ENCODE measurements at regions not wholly inside any gene's neighbourhood (a gene's known extent, or its start where the extent isn't known, plus 50 kb on each side); places are given as distances from the start of the nearest gene placed in this dataset.

DNA sequence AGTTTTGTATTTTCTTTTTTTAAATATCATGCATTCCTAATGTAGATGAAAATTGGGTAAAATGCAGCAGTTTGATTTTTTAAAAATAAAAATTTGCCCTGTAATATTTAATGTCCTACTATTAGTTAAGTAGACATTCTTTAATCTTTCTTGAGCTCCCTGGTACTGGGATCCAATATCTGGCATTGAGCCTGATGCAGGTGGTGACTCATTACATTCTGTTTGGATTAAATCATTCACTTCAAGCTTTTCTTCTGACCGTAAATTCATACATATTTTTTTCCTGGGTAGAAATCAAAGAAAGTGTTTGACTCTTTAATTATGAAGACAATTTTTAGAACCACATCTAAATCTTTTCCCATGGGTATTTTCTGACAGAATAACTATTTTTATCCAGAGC is 768.8 kb upstream of the SLC35B3 start:
- Mint-ChIP-seq H3K27ac (no peak overlapping the region), H3K4me3 (no peak overlapping the region), H3K4me1 (ENCODE audit: low read depth) (no peaks in the 10 kb centered on the region), H3K36me3 (no peaks in the 10 kb centered on the region), H3K27me3 (no peaks in the 10 kb centered on the region), H3K9me3 (ENCODE audit: low read depth) (peaks cover 10% of the 10 kb centered on the region)

DNA sequence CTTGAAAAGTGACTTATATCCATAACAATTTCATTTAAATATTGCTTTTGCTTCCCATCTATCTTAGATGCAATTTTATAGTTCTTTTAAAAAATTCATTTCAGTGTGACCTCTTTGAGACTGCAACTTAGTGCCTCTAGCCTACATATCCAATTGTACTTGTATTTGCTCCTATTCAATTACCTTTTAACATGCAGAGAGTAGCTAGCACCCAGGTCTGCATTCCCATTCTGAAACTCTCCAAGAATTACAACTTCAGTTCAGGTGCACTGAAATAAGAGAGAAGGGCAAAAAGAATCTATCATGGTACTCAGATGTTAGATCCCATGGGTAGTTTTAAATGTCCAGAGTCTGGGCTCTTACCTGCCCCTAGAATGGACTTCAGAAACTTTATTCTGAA is 765.4 kb upstream of the SLC35B3 start:
- H3K4me1 Mint-ChIP-seq (ENCODE audit: low read depth), result no peaks in the 10 kb centered on the region
- no peaks in the 10 kb centered on the region for H3K27me3 Mint-ChIP-seq
- no peak overlapping the region for H3K4me3 Mint-ChIP-seq
- no peaks in the 10 kb centered on the region for H3K36me3 Mint-ChIP-seq
- H3K27ac Mint-ChIP-seq, result no peak overlapping the region
- peaks cover 5% of the 10 kb centered on the region for H3K9me3 Mint-ChIP-seq (ENCODE audit: low read depth)

DNA sequence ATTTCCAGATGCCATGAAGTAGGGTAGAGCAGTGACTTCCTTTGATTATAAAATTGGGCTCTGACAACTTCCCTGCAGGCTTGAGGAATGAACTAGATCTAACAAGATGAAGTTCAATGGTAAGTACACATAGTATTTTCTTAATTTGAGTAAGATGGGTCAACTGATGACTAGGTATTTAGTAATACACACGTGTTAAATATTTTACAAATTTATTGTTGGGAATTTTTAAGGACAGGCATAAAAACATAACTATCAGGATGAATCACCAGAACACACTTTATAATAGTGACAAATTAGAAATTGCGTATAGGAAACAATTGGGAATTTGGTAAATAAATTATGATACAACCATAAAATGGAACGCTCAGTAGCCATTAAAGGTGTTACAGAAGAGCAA is 762.4 kb upstream of the SLC35B3 start:
- Mint-ChIP-seq H3K9me3 (ENCODE audit: low read depth) (no peaks in the 10 kb centered on the region), H3K4me3 (no peak overlapping the region), H3K27ac (no peak overlapping the region), H3K36me3 (no peaks in the 10 kb centered on the region), H3K4me1 (ENCODE audit: low read depth) (no peaks in the 10 kb centered on the region), H3K27me3 (no peaks in the 10 kb centered on the region)

DNA sequence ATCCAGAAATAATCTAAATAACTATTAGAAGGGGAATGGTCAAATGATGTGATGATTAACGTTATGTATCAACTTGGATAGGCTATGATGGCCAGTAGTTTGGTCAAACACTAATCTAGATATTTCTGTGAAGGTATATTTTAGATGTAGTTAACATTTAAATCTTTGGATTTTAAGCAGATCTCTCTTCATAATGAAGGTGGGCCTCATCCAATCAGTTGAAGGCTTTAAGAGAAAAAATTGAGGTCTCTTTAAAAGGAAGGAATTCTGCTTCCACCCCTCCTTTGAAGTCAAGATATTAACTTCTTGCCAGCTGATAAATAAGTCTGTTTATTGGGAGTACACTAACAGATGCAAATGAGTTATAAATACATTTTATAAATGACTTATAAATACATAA is 760.0 kb upstream of the SLC35B3 start:
- H3K4me3 Mint-ChIP-seq, result no peak overlapping the region
- no peaks in the 10 kb centered on the region for H3K27me3 Mint-ChIP-seq
- no peak overlapping the region for H3K27ac Mint-ChIP-seq
- H3K9me3 Mint-ChIP-seq (ENCODE audit: low read depth), result no peaks in the 10 kb centered on the region
- no peaks in the 10 kb centered on the region for H3K4me1 Mint-ChIP-seq (ENCODE audit: low read depth)
- no peaks in the 10 kb centered on the region for H3K36me3 Mint-ChIP-seq

DNA sequence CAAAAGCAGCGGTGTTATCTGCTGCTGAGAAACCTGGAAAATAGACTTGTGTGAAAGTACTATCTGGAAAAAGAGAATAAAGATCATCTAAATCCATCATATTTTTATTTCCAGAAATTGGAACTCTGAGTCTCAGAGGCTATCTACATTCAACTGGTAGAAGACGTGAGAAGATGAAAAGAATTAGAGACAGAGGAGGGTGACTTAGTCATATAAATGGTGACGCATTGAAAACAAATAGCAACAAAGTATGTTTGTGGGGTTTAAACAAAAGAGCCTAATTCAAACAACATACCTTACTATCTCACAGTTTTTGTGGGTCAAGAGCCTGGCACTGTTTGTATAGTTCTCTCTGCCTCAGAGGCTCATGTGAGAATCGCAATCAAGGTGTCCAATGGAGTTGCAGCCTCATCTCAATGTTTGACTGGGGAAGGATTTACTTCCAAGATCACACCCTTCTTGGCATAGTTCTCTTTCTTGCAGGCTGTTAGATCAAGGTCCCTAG is 757.1 kb upstream of the SLC35B3 start:
- Mint-ChIP-seq H3K4me3 (no peak overlapping the region), H3K27ac (no peak overlapping the region), H3K9me3 (ENCODE audit: low read depth) (no peaks in the 10 kb centered on the region), H3K36me3 (no peaks in the 10 kb centered on the region), H3K27me3 (no peaks in the 10 kb centered on the region), H3K4me1 (ENCODE audit: low read depth) (no peaks in the 10 kb centered on the region)

DNA sequence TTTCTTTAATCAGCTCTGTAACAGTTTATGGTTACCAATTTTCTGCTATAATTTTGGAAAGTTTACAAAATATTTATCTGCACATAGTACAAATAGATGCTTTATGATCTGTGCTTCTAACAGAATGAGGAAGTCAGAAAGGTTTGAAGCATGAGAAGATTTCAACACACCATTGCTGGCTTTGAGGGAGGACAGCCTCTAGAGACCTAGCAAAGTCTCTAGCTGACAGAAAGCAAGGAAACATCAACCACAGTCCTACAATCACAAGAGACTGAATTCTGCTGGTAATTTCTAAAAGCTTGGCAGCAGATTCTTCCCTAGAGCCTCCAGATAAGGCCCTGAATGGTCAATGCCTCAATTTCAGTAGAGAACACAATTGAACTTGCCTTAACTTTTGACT is 750.8 kb upstream of the SLC35B3 start:
- Mint-ChIP-seq H3K9me3 (ENCODE audit: low read depth) (peaks cover 10% of the 10 kb centered on the region), H3K36me3 (no peaks in the 10 kb centered on the region), H3K4me3 (no peak overlapping the region)

DNA sequence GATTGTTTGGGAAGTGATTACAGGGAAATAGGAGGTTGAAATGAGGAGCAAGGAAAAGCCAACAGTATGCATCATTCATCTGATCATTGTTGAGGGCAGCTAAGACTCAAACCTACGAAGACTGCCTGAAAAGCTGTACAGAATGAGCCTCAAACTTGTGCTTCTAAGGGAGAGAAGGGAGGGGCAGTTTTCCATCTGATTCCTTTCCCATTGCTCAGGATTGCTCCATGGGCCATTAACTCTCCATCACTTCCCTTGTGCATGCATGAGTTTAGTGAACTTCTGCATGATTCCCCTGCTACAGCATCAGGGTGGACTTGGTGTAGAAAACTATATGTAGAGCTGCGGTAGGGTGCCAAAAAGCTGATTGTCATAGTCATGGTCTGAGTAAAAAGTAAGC is 742.7 kb upstream of the SLC35B3 start:
- no peaks in the 10 kb centered on the region for H3K27me3 Mint-ChIP-seq
- no peak overlapping the region for H3K27ac Mint-ChIP-seq
- no peak overlapping the region for H3K4me3 Mint-ChIP-seq
- no peaks in the 10 kb centered on the region for H3K36me3 Mint-ChIP-seq
- H3K4me1 Mint-ChIP-seq (ENCODE audit: low read depth), result no peaks in the 10 kb centered on the region
- H3K9me3 Mint-ChIP-seq (ENCODE audit: low read depth), result peaks cover 3% of the 10 kb centered on the region

More for the DNA sequence above, 750.8 kb upstream of the SLC35B3 start:
- Mint-ChIP-seq H3K27ac (no peak overlapping the region), H3K27me3 (peaks cover 2% of the 10 kb centered on the region), H3K4me1 (ENCODE audit: low read depth) (no peaks in the 10 kb centered on the region)

DNA sequence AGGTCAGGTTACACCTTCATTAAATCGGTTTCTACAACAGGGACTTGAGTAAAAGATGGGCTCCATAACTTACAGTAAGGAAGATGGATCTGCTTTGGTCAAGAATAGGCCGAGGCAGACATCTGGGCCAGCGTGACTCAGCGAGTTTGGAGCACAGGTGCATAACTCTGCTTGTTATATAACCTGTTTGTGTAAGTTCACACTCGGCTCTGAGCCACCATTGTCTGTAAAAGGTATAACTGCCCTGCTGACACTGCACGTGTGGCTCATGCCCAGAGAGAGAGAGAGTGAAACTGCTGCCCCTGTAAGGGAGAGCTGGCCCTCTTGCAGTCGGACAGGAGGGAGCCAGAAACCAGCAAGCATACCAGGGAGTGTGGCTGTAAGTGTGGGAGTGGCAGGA is 737.9 kb upstream of the SLC35B3 start:
- no peak overlapping the region for H3K4me3 Mint-ChIP-seq
- peaks cover 3% of the 10 kb centered on the region for H3K9me3 Mint-ChIP-seq (ENCODE audit: low read depth)
- H3K27ac Mint-ChIP-seq, result no peak overlapping the region
- H3K4me1 Mint-ChIP-seq (ENCODE audit: low read depth), result no peaks in the 10 kb centered on the region
- no peaks in the 10 kb centered on the region for H3K36me3 Mint-ChIP-seq
- no peaks in the 10 kb centered on the region for H3K27me3 Mint-ChIP-seq

DNA sequence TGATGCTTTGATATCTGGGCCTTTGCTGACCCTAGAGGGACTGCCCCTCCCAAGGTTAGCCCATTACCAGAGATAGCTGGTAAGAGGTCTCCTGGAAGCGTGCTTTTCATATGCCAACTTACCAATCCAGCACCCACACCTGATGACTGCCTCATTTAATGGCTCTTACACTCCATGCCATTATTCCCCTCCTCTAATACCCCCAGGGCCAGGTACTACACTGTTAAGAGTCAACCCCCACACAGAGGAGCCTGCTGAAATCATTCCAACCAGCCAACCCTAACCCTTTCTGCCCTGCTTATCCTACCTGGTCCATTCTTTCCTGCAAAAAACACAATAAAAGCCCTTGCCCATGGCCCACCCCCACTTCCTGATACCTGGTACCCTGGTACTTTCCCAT is 736.8 kb upstream of the SLC35B3 start:
- Mint-ChIP-seq H3K9me3 (ENCODE audit: low read depth) (peaks cover 3% of the 10 kb centered on the region), H3K27me3 (no peaks in the 10 kb centered on the region), H3K4me3 (no peak overlapping the region), H3K4me1 (ENCODE audit: low read depth) (no peaks in the 10 kb centered on the region), H3K27ac (no peak overlapping the region), H3K36me3 (no peaks in the 10 kb centered on the region)

DNA sequence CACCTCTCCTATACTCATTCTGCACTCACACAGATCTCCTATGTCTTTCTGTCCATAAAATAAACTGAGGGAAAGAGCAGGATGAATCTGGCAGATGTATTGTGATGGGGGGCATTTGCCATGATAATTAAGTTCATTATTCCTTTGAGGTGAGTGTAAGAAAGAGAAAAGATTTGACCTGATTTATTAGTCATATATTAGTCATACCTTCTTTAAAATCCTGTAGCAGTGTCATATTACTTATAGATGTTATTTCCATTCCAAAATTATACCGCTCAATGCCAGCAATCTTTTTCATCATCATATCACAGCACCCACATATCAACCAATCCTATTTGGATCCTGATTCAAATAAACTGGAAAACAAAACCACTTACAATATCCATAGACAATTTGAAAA is 733.3 kb upstream of the SLC35B3 start:
- peaks cover 4% of the 10 kb centered on the region for H3K9me3 Mint-ChIP-seq (ENCODE audit: low read depth)
- no peaks in the 10 kb centered on the region for H3K4me1 Mint-ChIP-seq (ENCODE audit: low read depth)
- H3K27ac Mint-ChIP-seq, result no peak overlapping the region
- H3K36me3 Mint-ChIP-seq, result no peaks in the 10 kb centered on the region
- no peaks in the 10 kb centered on the region for H3K27me3 Mint-ChIP-seq
- H3K4me3 Mint-ChIP-seq, result no peak overlapping the region

DNA sequence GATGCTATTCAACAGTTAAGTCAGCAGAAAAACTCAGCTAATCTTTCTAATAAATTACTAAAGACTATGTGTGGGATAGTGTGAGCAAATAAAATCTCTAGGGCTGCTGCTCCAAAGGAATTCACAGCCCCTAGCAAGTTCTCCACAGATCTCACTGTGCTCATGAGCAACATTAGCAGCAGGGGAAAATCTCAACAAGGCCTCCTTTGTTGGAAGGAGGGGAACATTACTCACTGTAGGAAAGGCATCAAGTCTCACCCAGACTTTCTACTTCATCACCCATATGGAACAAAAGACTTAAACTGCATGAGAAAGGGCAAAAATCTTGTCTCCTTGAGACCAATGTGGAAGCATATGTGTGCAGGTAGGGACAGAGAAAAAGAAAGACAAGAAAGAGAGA is 726.4 kb upstream of the SLC35B3 start:
- no peak overlapping the region for H3K4me3 Mint-ChIP-seq
- H3K27ac Mint-ChIP-seq, result no peak overlapping the region
- peaks cover 25% of the 10 kb centered on the region for H3K9me3 Mint-ChIP-seq (ENCODE audit: low read depth)
- H3K27me3 Mint-ChIP-seq, result no peaks in the 10 kb centered on the region
- H3K4me1 Mint-ChIP-seq (ENCODE audit: low read depth), result no peaks in the 10 kb centered on the region
- H3K36me3 Mint-ChIP-seq, result no peaks in the 10 kb centered on the region

DNA sequence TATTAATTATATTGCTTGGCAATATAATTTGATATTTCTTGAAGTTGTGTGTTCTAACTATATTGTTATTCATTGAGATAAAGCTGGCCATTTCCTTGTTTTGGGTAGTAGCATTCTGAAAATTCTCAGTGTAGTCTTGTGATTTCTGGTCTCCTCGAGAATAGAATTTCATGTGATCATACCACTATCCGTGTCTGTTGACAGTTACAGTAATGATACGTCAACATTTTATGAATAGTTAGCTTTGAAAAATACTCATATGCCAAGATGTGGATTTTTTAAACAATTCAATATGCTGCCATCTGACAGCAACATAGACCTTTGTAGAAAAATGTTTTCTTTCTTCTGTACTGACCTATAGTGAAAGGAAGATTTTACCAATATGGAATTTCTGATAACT is 723.7 kb upstream of the SLC35B3 start:
- Mint-ChIP-seq H3K9me3 (ENCODE audit: low read depth) (peaks cover 21% of the 10 kb centered on the region), H3K4me1 (ENCODE audit: low read depth) (no peaks in the 10 kb centered on the region), H3K36me3 (no peaks in the 10 kb centered on the region), H3K4me3 (no peak overlapping the region), H3K27me3 (no peaks in the 10 kb centered on the region), H3K27ac (no peak overlapping the region)

DNA sequence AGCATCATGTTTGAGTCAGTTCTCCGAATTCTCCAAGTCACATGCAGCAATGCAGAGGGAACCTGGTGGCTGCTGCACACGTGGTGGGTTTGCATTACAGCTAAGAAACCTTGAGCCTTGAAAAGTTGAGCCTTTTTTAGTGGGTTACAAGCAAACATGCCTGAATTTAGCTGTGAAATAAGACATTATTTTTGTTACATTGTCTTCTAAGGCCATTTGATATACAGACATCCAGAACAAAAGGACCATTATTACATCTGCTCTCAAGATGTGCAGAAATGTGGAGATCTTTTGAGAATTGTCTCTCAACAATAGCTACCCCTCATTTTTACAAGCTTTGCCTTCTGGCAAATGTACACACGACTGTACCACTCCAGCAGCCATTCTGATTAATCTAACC is 720.5 kb upstream of the SLC35B3 start:
- no peak overlapping the region for H3K27ac Mint-ChIP-seq
- no peak overlapping the region for H3K4me3 Mint-ChIP-seq
- H3K27me3 Mint-ChIP-seq, result no peaks in the 10 kb centered on the region
- H3K36me3 Mint-ChIP-seq, result no peaks in the 10 kb centered on the region
- H3K9me3 Mint-ChIP-seq (ENCODE audit: low read depth), result peaks cover 9% of the 10 kb centered on the region
- no peaks in the 10 kb centered on the region for H3K4me1 Mint-ChIP-seq (ENCODE audit: low read depth)

DNA sequence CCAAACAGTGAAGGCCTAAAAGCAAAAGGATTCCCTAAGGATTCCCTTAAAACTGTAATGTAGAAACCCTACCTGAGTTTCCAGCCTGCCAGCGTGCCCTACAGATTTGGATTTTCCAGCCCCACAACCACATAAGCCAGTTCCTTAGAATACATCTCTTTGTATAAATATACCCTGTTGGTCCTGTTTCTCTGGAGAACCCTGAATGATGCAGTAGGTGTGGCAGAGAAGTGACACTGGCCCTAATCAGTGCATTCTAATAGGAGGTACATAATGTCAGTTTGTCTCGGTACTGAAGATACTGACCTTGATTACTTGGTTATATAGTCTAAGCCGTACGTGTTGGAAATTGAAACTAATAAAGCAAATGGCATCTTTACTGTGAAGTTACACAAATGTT is 707.8 kb upstream of the SLC35B3 start:
- peaks cover 3% of the 10 kb centered on the region for H3K9me3 Mint-ChIP-seq (ENCODE audit: low read depth)
- H3K27ac Mint-ChIP-seq, result no peak overlapping the region
- H3K4me1 Mint-ChIP-seq (ENCODE audit: low read depth), result no peaks in the 10 kb centered on the region
- peaks cover 4% of the 10 kb centered on the region for H3K27me3 Mint-ChIP-seq
- H3K36me3 Mint-ChIP-seq, result no peaks in the 10 kb centered on the region
- no peak overlapping the region for H3K4me3 Mint-ChIP-seq

DNA sequence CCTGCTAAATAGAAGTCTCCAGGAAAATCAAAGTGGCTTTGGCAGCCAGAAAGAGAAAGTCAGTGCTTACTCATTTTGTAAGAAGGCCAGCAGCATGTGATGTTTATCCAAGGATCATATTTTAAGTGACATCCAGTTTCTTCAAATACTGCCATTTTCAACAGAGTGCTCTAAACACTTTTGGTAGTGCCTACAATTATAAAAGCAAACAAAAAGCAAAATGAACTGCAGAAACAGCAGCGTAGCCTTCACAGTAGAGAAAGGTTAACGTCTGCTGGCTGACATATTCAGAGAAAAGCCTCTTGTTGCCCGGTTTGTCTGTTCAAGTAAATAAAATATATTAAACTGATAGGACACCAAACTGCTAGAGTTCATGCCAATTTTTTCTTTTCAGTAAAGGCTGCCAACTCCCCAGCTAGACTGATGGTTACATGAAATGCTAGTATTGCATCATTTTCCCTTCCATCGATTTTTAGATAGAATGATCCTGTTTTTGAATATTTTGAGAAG is 705.7 kb upstream of the SLC35B3 start:
- Mint-ChIP-seq H3K9me3 (ENCODE audit: low read depth) (peaks cover 3% of the 10 kb centered on the region), H3K4me3 (no peak overlapping the region), H3K27me3 (peaks cover 4% of the 10 kb centered on the region), H3K27ac (no peak overlapping the region), H3K4me1 (ENCODE audit: low read depth) (no peaks in the 10 kb centered on the region), H3K36me3 (no peaks in the 10 kb centered on the region)

DNA sequence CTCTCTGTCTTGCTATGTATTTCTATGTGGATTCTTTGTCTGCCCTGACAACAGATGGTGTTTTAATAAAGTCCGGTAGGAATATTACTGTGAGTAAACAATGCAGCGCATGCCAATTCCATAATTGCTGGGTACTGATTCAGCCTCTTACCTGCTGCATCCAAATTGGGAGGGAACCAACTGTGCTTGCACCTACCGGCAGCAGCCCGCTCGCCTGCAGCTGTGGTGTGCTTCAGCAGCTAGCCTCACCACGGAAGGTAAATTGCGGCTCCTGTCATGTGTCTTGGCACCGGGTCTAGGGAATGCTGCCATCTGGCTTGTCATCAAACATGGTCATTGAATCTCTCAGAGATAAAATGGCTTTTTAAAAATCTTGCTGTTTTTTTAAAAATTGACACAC is 704.8 kb upstream of the SLC35B3 start:
- no peak overlapping the region for H3K4me3 Mint-ChIP-seq
- no peaks in the 10 kb centered on the region for H3K36me3 Mint-ChIP-seq
- H3K27me3 Mint-ChIP-seq, result peaks cover 4% of the 10 kb centered on the region
- H3K9me3 Mint-ChIP-seq (ENCODE audit: low read depth), result peaks cover 3% of the 10 kb centered on the region
- H3K27ac Mint-ChIP-seq, result no peak overlapping the region
- no peaks in the 10 kb centered on the region for H3K4me1 Mint-ChIP-seq (ENCODE audit: low read depth)

Measured in activated naive CD8-positive, alpha-beta T cell (primary cell).